MM.1S (cell line): ENCODE measurements at regions not wholly inside any gene's neighbourhood (a gene's known extent, or its start where the extent isn't known, plus 50 kb on each side); places are given as distances from the start of the nearest gene placed in this dataset.
"Not testable (repeated sequence)": the region's sequence is repeated elsewhere in the genome, so short reads cannot be mapped to it uniquely, and the experiment has no call there.

Experiments used
- DNase-seq: peaks from one replicate; pipeline ENCODE4 v3.0.0-alpha.2; 2015
- H2AFZ ChIP-seq: fragments of 300-600 bp; sonication (generic); 2 replicates; pipeline ENCODE4 v1.6.0; 2016; ENCODE audit warnings: antibody characterized with exemption, low read length
- H3F3A ChIP-seq: fragments of 300-600 bp; sonication (generic); 2 replicates; pipeline ENCODE4 v1.6.1; 2016; ENCODE audit warnings: mild to moderate bottlenecking, antibody characterized with exemption, low read length, moderate library complexity, mixed read lengths; ENCODE audit not compliant: insufficient read depth
- H3K27ac ChIP-seq: fragments of 300-600 bp; sonication (generic); 2 replicates; pipeline ENCODE4 v1.5.1; 2016; ENCODE audit warnings: mild to moderate bottlenecking, low read length
- H3K27me3 ChIP-seq: fragments of 300-600 bp; sonication (generic); replicated peaks from 2 replicates; pipeline ENCODE4 v1.6.0; 2016; ENCODE audit warnings: low read length; ENCODE audit not compliant: insufficient read depth
- H3K36me3 ChIP-seq: fragments of 300-600 bp; sonication (generic); replicated peaks from 2 replicates; pipeline ENCODE4 v1.6.1; 2016; ENCODE audit warnings: mild to moderate bottlenecking, low read length, mixed read lengths; ENCODE audit not compliant: insufficient read depth
- H3K4me1 ChIP-seq: fragments of 300-600 bp; sonication (generic); 2 replicates; pipeline ENCODE4 v1.6.1; 2016; ENCODE audit warnings: low read length, mixed read lengths
- H3K4me2 ChIP-seq: fragments of 300-600 bp; sonication (generic); 2 replicates; pipeline ENCODE4 v1.6.0; 2016; ENCODE audit warnings: low read depth, low read length
- H3K4me3 ChIP-seq: fragments of 300-600 bp; sonication (generic); 2 replicates; pipeline ENCODE4 v1.5.1; 2016; ENCODE audit warnings: low read length, mixed read lengths
- H3K79me2 ChIP-seq: fragments of 300-600 bp; sonication (generic); 2 replicates; pipeline ENCODE4 v1.6.1; 2016; ENCODE audit warnings: mixed run types, low read length, mixed read lengths
- H3K9ac ChIP-seq: fragments of 300-600 bp; sonication (generic); 2 replicates; pipeline ENCODE4 v1.6.1; 2016; ENCODE audit warnings: low read length, mixed read lengths
- H3K9me2 ChIP-seq: fragments of 300-600 bp; sonication (generic); replicated peaks from 2 replicates; pipeline ENCODE4 v1.6.1; 2016; ENCODE audit warnings: mild to moderate bottlenecking, low read length, mixed read lengths; ENCODE audit not compliant: insufficient read depth
- H3K9me3 ChIP-seq: fragments of 300-600 bp; sonication (generic); replicated peaks from 2 replicates; pipeline ENCODE4 v1.6.1; 2016; ENCODE audit warnings: mild to moderate bottlenecking, low read length, mixed read lengths; ENCODE audit not compliant: insufficient read depth
- H4K20me1 ChIP-seq: fragments of 300-600 bp; sonication (generic); 2 replicates; pipeline ENCODE4 v1.6.1; 2016; ENCODE audit warnings: mild to moderate bottlenecking, low read length, moderate library complexity, mixed read lengths; ENCODE audit not compliant: insufficient read depth

DNA sequence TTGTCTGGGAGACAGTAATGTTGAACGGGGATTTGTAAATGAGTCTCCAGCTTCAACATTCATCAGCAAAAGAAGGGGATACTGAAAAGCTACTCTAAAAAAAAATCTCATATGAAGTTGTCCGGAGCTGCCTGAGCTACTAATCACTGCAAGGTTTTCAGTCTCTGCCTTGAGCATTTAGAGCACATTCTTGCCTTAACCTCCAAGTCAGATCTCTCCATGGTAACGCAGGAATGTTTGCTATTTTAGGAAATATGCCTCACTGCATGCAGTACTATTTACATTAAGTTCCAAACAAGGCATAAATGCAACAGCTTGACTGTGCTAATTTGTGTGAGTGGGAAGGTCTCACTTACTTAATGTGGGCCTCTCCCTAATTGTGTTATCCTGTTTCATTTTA is 152.8 kb downstream of the NBPF8 start:
- H3K27me3 ChIP-seq, H3K4me3 ChIP-seq, H4K20me1 ChIP-seq, H3K27ac ChIP-seq, H2AFZ ChIP-seq, H3K4me1 ChIP-seq, H3K9ac ChIP-seq, H3K36me3 ChIP-seq, H3K9me2 ChIP-seq, H3K79me2 ChIP-seq, H3F3A ChIP-seq, DNase-seq, H3K4me2 ChIP-seq, H3K9me3 ChIP-seq: not testable (repeated sequence)

DNA sequence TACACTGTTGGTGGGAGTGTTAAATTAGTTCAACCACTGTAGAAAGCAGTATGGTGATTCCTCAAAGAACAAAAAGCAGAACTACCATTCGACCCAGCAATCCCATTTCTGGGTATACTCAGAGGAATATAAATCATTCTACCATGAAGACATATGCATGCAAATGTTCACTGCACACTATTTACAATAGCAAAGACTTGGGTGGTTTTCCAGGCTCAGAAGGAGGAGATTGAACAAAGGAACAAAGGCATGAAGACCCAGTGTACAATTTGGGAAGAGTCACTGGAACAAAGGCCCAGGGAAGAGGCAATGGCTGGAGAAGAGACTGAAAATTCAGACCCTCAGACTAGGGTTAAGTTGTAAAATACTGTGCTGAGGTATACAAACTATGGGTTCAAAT is 148.5 kb upstream of the NBPF26 start:
- not testable (repeated sequence) for H3K9ac ChIP-seq, H3K36me3 ChIP-seq, H3K79me2 ChIP-seq, H2AFZ ChIP-seq, DNase-seq, H3K4me1 ChIP-seq, H3F3A ChIP-seq, H3K4me2 ChIP-seq, H3K4me3 ChIP-seq, H3K9me2 ChIP-seq, H3K9me3 ChIP-seq, H4K20me1 ChIP-seq, H3K27me3 ChIP-seq, H3K27ac ChIP-seq

DNA sequence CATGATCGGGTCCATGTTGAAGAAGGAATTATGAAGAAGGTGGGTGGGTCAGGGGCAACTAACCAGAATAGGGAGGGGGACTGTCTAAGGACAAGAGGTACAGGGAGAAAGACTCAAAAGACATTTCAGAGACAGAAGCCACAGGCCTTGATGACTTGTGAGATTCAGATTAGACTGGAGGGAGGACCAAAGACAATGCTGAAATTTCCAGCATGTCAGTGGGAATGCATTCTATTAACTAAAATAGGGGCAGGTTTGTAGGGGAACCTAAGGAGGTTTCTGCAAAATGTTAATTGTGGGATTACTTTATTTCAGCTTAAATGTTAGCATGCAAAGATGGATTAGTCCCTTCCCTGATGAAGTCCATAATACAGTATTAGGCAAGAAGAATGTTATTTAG is 141.6 kb upstream of the NBPF26 start:
- H3F3A ChIP-seq, H3K27me3 ChIP-seq, H3K27ac ChIP-seq, H3K9me2 ChIP-seq, H3K4me1 ChIP-seq, DNase-seq, H3K36me3 ChIP-seq, H4K20me1 ChIP-seq, H3K9ac ChIP-seq, H3K4me3 ChIP-seq, H3K79me2 ChIP-seq, H2AFZ ChIP-seq, H3K9me3 ChIP-seq, H3K4me2 ChIP-seq: not testable (repeated sequence)

DNA sequence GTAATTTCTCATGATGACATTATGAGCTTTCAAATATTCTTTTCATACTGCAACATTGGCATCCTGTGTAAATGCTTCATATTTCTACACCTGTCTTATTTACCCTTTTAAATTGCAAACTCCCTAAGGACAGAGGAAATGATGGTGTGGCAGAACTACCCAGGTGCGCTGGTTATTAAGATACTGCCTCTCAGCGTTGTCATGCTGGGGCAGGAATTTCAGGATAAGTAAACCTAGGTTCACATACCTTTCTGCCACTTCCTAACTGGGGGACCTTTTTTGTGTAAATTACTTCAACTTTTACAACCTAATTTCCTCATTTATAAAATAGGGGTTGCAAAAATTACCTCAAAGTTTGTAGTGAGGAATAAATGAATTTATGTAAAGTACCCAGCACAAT is 137.7 kb upstream of the NBPF26 start:
- H3K4me3 ChIP-seq, H3K79me2 ChIP-seq, H3K9me2 ChIP-seq, H3K4me1 ChIP-seq, H2AFZ ChIP-seq, H3K36me3 ChIP-seq, H4K20me1 ChIP-seq, DNase-seq, H3K4me2 ChIP-seq, H3K9ac ChIP-seq, H3F3A ChIP-seq, H3K27ac ChIP-seq, H3K27me3 ChIP-seq, H3K9me3 ChIP-seq: not testable (repeated sequence)

DNA sequence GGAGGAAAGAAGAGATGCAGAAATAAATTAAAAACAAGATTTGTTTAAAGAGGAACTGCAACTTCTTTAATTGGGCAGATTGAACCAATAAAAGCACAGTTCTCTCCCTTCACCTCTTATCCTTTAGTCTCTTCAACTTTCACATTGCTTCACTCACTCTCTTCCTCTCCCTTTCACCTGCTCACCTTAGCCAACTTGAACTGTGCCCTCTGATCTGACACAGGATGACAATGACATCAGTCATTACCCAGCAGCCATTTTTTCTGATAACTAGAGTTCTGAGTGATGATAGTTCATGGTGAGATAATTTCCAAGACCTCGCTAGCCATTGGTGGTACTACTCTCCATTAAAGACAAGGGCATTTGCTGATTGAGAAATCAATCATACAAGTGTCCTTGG is 134.9 kb upstream of the NBPF26 start:
- H4K20me1 ChIP-seq, DNase-seq, H3K27me3 ChIP-seq, H3K27ac ChIP-seq, H2AFZ ChIP-seq, H3K4me1 ChIP-seq, H3F3A ChIP-seq, H3K79me2 ChIP-seq, H3K9ac ChIP-seq, H3K4me2 ChIP-seq, H3K9me2 ChIP-seq, H3K9me3 ChIP-seq, H3K36me3 ChIP-seq, H3K4me3 ChIP-seq: not testable (repeated sequence)

DNA sequence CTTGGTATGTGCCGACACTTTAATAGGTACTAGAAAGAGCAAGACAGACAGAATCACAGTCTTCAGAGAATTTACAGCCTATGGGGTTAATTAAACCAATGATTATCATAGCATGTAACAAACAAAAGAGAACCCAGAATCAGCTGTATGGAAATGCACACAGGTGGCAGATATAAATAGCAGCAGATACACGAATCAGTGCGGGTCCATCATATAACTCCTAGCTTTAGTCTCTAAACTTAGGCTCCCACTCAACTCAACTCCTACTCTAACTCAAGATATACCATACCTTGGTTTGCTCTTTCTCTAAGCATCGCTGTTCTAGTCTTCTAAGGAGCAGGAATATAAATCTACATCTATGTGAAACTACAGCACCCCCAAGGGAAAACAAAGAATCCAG is 132.0 kb upstream of the NBPF26 start:
- not testable (repeated sequence) for H3K27me3 ChIP-seq, H2AFZ ChIP-seq

DNA sequence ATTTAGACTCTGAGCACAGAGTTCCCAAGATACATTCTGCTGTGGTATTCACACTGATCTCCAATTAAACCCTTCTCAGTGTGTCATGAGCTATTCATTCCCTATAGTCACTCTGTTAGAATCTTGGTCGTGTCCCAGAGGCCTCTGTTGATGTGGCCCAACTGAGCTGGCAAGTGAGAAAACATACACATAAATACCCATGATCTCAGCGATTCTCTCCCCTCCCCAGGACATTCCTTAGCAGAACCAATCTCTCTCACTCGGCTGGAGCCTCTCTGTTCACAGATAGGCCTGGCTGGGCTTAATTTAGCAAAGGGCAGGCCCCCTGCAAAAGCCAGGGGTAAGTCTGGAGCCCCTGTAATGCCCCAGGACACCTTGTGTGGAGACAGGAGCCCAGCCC is 130.8 kb upstream of the NBPF26 start:
- not testable (repeated sequence) for H3K79me2 ChIP-seq, H3K9me2 ChIP-seq, DNase-seq, H3K9ac ChIP-seq, H3K4me2 ChIP-seq, H3K27me3 ChIP-seq, H3K9me3 ChIP-seq, H4K20me1 ChIP-seq, H3K4me3 ChIP-seq, H3K27ac ChIP-seq, H3K4me1 ChIP-seq, H2AFZ ChIP-seq, H3F3A ChIP-seq, H3K36me3 ChIP-seq

More for the DNA sequence above, 132.0 kb upstream of the NBPF26 start:
- not testable (repeated sequence) for H3K9ac ChIP-seq, H3K79me2 ChIP-seq, H3F3A ChIP-seq, H3K9me2 ChIP-seq, DNase-seq, H3K4me1 ChIP-seq, H4K20me1 ChIP-seq, H3K4me2 ChIP-seq, H3K9me3 ChIP-seq, H3K27ac ChIP-seq, H3K36me3 ChIP-seq, H3K4me3 ChIP-seq

DNA sequence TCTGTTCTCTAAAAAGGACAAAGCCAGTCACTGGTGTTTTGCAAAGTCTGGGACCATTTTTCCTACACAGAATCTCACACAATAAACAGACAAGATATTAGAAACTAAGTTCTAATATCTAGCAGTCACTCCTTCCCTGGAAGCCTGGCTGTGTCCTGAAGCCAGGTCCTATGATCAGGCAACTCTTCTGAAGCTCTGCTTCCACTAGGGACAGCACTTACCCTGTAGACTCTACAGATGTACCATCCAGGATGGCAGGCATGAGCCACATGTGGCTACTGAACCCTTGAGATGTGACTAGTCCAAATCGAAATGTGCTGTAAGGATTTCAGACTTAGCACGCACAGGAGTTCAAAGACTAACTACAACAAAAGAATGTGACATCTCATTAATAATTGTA is 130.1 kb upstream of the NBPF26 start:
- H3K9me2 ChIP-seq, H3K9ac ChIP-seq, H3K27ac ChIP-seq, H3K79me2 ChIP-seq, H3F3A ChIP-seq, H3K9me3 ChIP-seq, H4K20me1 ChIP-seq, H3K36me3 ChIP-seq, DNase-seq, H3K4me2 ChIP-seq, H3K4me1 ChIP-seq, H3K4me3 ChIP-seq, H2AFZ ChIP-seq, H3K27me3 ChIP-seq: not testable (repeated sequence)
